GM06990 (cell line): ENCODE measurements at regions not wholly inside any gene's neighbourhood (a gene's known extent, or its start where the extent isn't known, plus 50 kb on each side); places are given as distances from the start of the nearest gene placed in this dataset.

Source experiments
- DNase-seq: peaks from one replicate; pipeline ENCODE4 v3.0.0-alpha.2; 2011; ENCODE audit not compliant: insufficient read length; ENCODE audit errors: extremely low read depth
- H3K27me3 ChIP-seq: replicated peaks from 2 replicates; pipeline ENCODE4 v1.6.0; 2011; ENCODE audit warnings: low read length; ENCODE audit not compliant: control insufficient read depth, insufficient read depth
- H3K36me3 ChIP-seq: 2 replicates; pipeline ENCODE4 v1.5.1; 2011; ENCODE audit warnings: low read length; ENCODE audit not compliant: control insufficient read depth, insufficient read depth
- H3K4me3 ChIP-seq: replicated peaks from 2 replicates; pipeline ENCODE4 v1.5.1; 2011; ENCODE audit warnings: low read depth, mild to moderate bottlenecking, control low read depth, low read length
- CTCF ChIP-seq: IDR thresholded peaks from 2 replicates; pipeline ENCODE4 v1.5.1; 2011; ENCODE audit warnings: low read length, control low read depth, mild to moderate bottlenecking, inconsistent platforms; ENCODE audit not compliant: insufficient read depth, poor library complexity, severe bottlenecking

GRCh38 chr2:120404274-120404673 lies 58.3 kb downstream of the INHBB start:
- no peaks in the 10 kb centered on the region for H3K36me3 ChIP-seq
- no peak overlapping the region for H3K4me3 ChIP-seq
- H3K27me3 ChIP-seq: no peaks in the 10 kb centered on the region; the same call in 1 of the 2 replicates
- no peak for DNase-seq
- TF ChIP-seq CTCF: no peak

- H3K27me3 ChIP-seq: no peaks in the 10 kb centered on the region; the same call in 1 of the 2 replicates
- no peak for TF ChIP-seq CTCF
- no peaks in the 10 kb centered on the region for H3K36me3 ChIP-seq
- no peak for DNase-seq
- H3K4me3 ChIP-seq: no peak overlapping the region
Measured at GRCh38 chr2:120404941-120405758, 59.2 kb downstream of the INHBB start.

- no peaks in the 10 kb centered on the region; the same call in 1 of the 2 replicates for H3K27me3 ChIP-seq
- no peak for DNase-seq
- no peak for TF ChIP-seq CTCF
- no peak overlapping the region for H3K4me3 ChIP-seq
- H3K36me3 ChIP-seq: no peaks in the 10 kb centered on the region
Measured at GRCh38 chr2:120405759-120406099, 59.8 kb downstream of the INHBB start.

- no peaks in the 10 kb centered on the region for H3K36me3 ChIP-seq
- no peak for DNase-seq
- no peaks in the 10 kb centered on the region; the same call in 1 of the 2 replicates for H3K27me3 ChIP-seq
- H3K4me3 ChIP-seq: no peak overlapping the region
- no peak for TF ChIP-seq CTCF
Measured at GRCh38 chr2:120406566-120406965, 60.6 kb downstream of the INHBB start.

- Histone ChIP-seq H3K4me3 (no peak overlapping the region), H3K36me3 (no peaks in the 10 kb centered on the region), H3K27me3 (no peaks in the 10 kb centered on the region; the same call in none of the 2 replicates)
- no peak for DNase-seq
- TF ChIP-seq CTCF: no peak
Measured at GRCh38 chr2:120410487-120410886, 64.6 kb downstream of the INHBB start.
